ENCODE measurements at regions not wholly inside any gene's neighbourhood (a gene's known extent, or its start where the extent isn't known, plus 50 kb on each side); places are given as distances from the start of the nearest gene placed in this dataset.
"Not testable (repeated sequence)": the region's sequence is repeated elsewhere in the genome, so short reads cannot be mapped to it uniquely, and the experiment has no call there.

GRCh38 chr14:19098230-19098629 is 131.0 kb downstream of the POTEM start:
- peaks cover 10% of the 10 kb centered on the region for H3K9me3 ChIP-seq (ENCODE audit: insufficient read depth, low read depth, low read length)
- not testable (repeated sequence) for H3K18ac ChIP-seq (ENCODE audit: low read length); H3K79me2 ChIP-seq (ENCODE audit: control insufficient read depth, insufficient read depth, low read length, poor library complexity); H2BK12ac ChIP-seq (ENCODE audit: low read length); H3K4me3 ChIP-seq (ENCODE audit: low read depth, low read length); H3K79me1 ChIP-seq (ENCODE audit: low read length); H4K91ac ChIP-seq (ENCODE audit: low read depth, low read length); H2AFZ ChIP-seq (ENCODE audit: insufficient read depth, low read length, poor library complexity); H3K4me2 ChIP-seq (ENCODE audit: low read length); DNase-seq; H2AK5ac ChIP-seq (ENCODE audit: low read length); H3K14ac ChIP-seq (ENCODE audit: low read length); H4K12ac ChIP-seq (ENCODE audit: low read depth, low read length); H4K8ac ChIP-seq (ENCODE audit: low read depth, low read length); H3K27ac ChIP-seq (ENCODE audit: low read depth, low read length); H3K36me3 ChIP-seq (ENCODE audit: control insufficient read depth in 1 of 2, insufficient read depth in 2 of 2, low read length in 2 of 2); H3K23ac ChIP-seq (ENCODE audit: low read length); H3K9ac ChIP-seq (ENCODE audit: low read length); H3K4ac ChIP-seq (ENCODE audit: low read depth, low read length); H2BK5ac ChIP-seq (ENCODE audit: low read depth, low read length, poor library complexity); H2BK120ac ChIP-seq (ENCODE audit: insufficient read depth, low read length, poor library complexity); H3K27me3 ChIP-seq (ENCODE audit: insufficient read depth, low read length); H3K4me1 ChIP-seq (ENCODE audit: control insufficient read depth in 1 of 2, insufficient read depth in 2 of 2, low read length in 2 of 2)
- WGBS (ENCODE audit: extremely low coverage, insufficient coverage, insufficient read length): no CpG with 5 or more reads among the region's 41 CpGs

GRCh38 chr14:19098732-19099131 is 131.5 kb downstream of the POTEM start:
- H4K12ac ChIP-seq (ENCODE audit: low read depth, low read length); H3K4me3 ChIP-seq (ENCODE audit: low read depth, low read length); H2BK120ac ChIP-seq (ENCODE audit: insufficient read depth, low read length, poor library complexity); H3K4me1 ChIP-seq (ENCODE audit: control insufficient read depth in 1 of 2, insufficient read depth in 2 of 2, low read length in 2 of 2); H4K8ac ChIP-seq (ENCODE audit: low read depth, low read length); H2AFZ ChIP-seq (ENCODE audit: insufficient read depth, low read length, poor library complexity); H3K4ac ChIP-seq (ENCODE audit: low read depth, low read length); H3K23ac ChIP-seq (ENCODE audit: low read length); H3K36me3 ChIP-seq (ENCODE audit: control insufficient read depth in 1 of 2, insufficient read depth in 2 of 2, low read length in 2 of 2); H3K79me1 ChIP-seq (ENCODE audit: low read length); H4K91ac ChIP-seq (ENCODE audit: low read depth, low read length); H3K27me3 ChIP-seq (ENCODE audit: insufficient read depth, low read length); H2AK5ac ChIP-seq (ENCODE audit: low read length); H2BK5ac ChIP-seq (ENCODE audit: low read depth, low read length, poor library complexity); H3K9ac ChIP-seq (ENCODE audit: low read length); H3K14ac ChIP-seq (ENCODE audit: low read length); H3K79me2 ChIP-seq (ENCODE audit: control insufficient read depth, insufficient read depth, low read length, poor library complexity); H3K27ac ChIP-seq (ENCODE audit: low read depth, low read length); H2BK12ac ChIP-seq (ENCODE audit: low read length); H3K18ac ChIP-seq (ENCODE audit: low read length); H3K4me2 ChIP-seq (ENCODE audit: low read length): not testable (repeated sequence)
- H3K9me3 ChIP-seq (ENCODE audit: insufficient read depth, low read depth, low read length): peaks cover 10% of the 10 kb centered on the region
- WGBS (ENCODE audit: extremely low coverage, insufficient coverage, insufficient read length): no CpG with 5 or more reads among the region's 34 CpGs
- peak; percentile 7 to 41 for DNase-seq

GRCh38 chr14:19099336-19099735 is 132.1 kb downstream of the POTEM start:
- WGBS (ENCODE audit: extremely low coverage, insufficient coverage, insufficient read length): no CpG with 5 or more reads among the region's 29 CpGs
- H3K23ac ChIP-seq (ENCODE audit: low read length); H4K12ac ChIP-seq (ENCODE audit: low read depth, low read length); H3K36me3 ChIP-seq (ENCODE audit: control insufficient read depth in 1 of 2, insufficient read depth in 2 of 2, low read length in 2 of 2); H3K27ac ChIP-seq (ENCODE audit: low read depth, low read length); H2BK12ac ChIP-seq (ENCODE audit: low read length); H3K9ac ChIP-seq (ENCODE audit: low read length); H4K8ac ChIP-seq (ENCODE audit: low read depth, low read length); H3K14ac ChIP-seq (ENCODE audit: low read length); H3K4me1 ChIP-seq (ENCODE audit: control insufficient read depth in 1 of 2, insufficient read depth in 2 of 2, low read length in 2 of 2); H2AK5ac ChIP-seq (ENCODE audit: low read length); H2BK120ac ChIP-seq (ENCODE audit: insufficient read depth, low read length, poor library complexity); H2AFZ ChIP-seq (ENCODE audit: insufficient read depth, low read length, poor library complexity); H3K79me2 ChIP-seq (ENCODE audit: control insufficient read depth, insufficient read depth, low read length, poor library complexity); H3K18ac ChIP-seq (ENCODE audit: low read length); H3K4me2 ChIP-seq (ENCODE audit: low read length); H4K91ac ChIP-seq (ENCODE audit: low read depth, low read length); H3K4me3 ChIP-seq (ENCODE audit: low read depth, low read length); H2BK5ac ChIP-seq (ENCODE audit: low read depth, low read length, poor library complexity); H3K4ac ChIP-seq (ENCODE audit: low read depth, low read length); H3K27me3 ChIP-seq (ENCODE audit: insufficient read depth, low read length); DNase-seq; H3K79me1 ChIP-seq (ENCODE audit: low read length): not testable (repeated sequence)
- H3K9me3 ChIP-seq (ENCODE audit: insufficient read depth, low read depth, low read length): peaks cover 10% of the 10 kb centered on the region

GRCh38 chr14:19099939-19100338 is 132.7 kb downstream of the POTEM start:
- not testable (repeated sequence) for H2AK5ac ChIP-seq (ENCODE audit: low read length); H4K12ac ChIP-seq (ENCODE audit: low read depth, low read length); H3K27ac ChIP-seq (ENCODE audit: low read depth, low read length); H2BK12ac ChIP-seq (ENCODE audit: low read length); H3K27me3 ChIP-seq (ENCODE audit: insufficient read depth, low read length); H2AFZ ChIP-seq (ENCODE audit: insufficient read depth, low read length, poor library complexity); H2BK5ac ChIP-seq (ENCODE audit: low read depth, low read length, poor library complexity); H3K36me3 ChIP-seq (ENCODE audit: control insufficient read depth in 1 of 2, insufficient read depth in 2 of 2, low read length in 2 of 2); H2BK120ac ChIP-seq (ENCODE audit: insufficient read depth, low read length, poor library complexity); H3K4me2 ChIP-seq (ENCODE audit: low read length); H3K14ac ChIP-seq (ENCODE audit: low read length); DNase-seq; H4K91ac ChIP-seq (ENCODE audit: low read depth, low read length); H3K79me1 ChIP-seq (ENCODE audit: low read length); H3K9ac ChIP-seq (ENCODE audit: low read length); H3K4me3 ChIP-seq (ENCODE audit: low read depth, low read length); H3K4me1 ChIP-seq (ENCODE audit: control insufficient read depth in 1 of 2, insufficient read depth in 2 of 2, low read length in 2 of 2); H3K79me2 ChIP-seq (ENCODE audit: control insufficient read depth, insufficient read depth, low read length, poor library complexity); H4K8ac ChIP-seq (ENCODE audit: low read depth, low read length); H3K23ac ChIP-seq (ENCODE audit: low read length); H3K4ac ChIP-seq (ENCODE audit: low read depth, low read length); H3K18ac ChIP-seq (ENCODE audit: low read length)
- H3K9me3 ChIP-seq (ENCODE audit: insufficient read depth, low read depth, low read length): peaks cover 10% of the 10 kb centered on the region
- WGBS (ENCODE audit: extremely low coverage, insufficient coverage, insufficient read length): no CpG with 5 or more reads among the region's 15 CpGs

Measured in trophoblast cell (in vitro differentiated cells and primary cell).